HepG2 (cell line): ENCODE measurements at regions not wholly inside any gene's neighbourhood (a gene's known extent, or its start where the extent isn't known, plus 50 kb on each side); places are given as distances from the start of the nearest gene placed in this dataset.

Experiments
- ATAC-seq: fragments of 200-7000 bp; cut with Tn5 transposase; 3 replicates; pipeline ENCODE4 v1.9.1; 2020; ENCODE audit warnings: mild to moderate bottlenecking, moderate library complexity
- BruUV-seq: library from RNA; stranded (reverse); fragments of 400-500 nt; replicated peaks from 2 replicates; lab custom pipeline; 2021; lab: Mats Ljungman, UMichigan
- CTCF ChIA-PET: fragments of 300-600 bp; formaldehyde crosslinking; extraction: SDS; loops from one replicate; lab custom pipeline; 2021; ENCODE audit warnings: low total read pairs, inconsistent platforms, low intra/inter-chr PET ratio; lab: Yijun Ruan, JAX
- POLR2A ChIA-PET: fragments of 350-600 bp; sonication (Branson Sonifier 250); formaldehyde crosslinking; loops from one replicate; lab custom pipeline; 2020; ENCODE audit warnings: antibody characterized with exemption, inconsistent platforms; lab: Yijun Ruan, JAX
- DNase-seq: peaks from one replicate; pipeline ENCODE4 v3.0.0-alpha.2; 2015; ENCODE audit warnings: low spot score
- FAIRE-seq: peaks from 3 replicates; lab custom pipeline; 2011; peaks lifted over from hg19 to GRCh38; lab: Jason Lieb, UNC
- H2AFZ ChIP-seq: one replicate; pipeline ENCODE4 v1.6.1; 2011; ENCODE audit warnings: low read length, inconsistent platforms
- H3K27ac ChIP-seq: fragments of 300-600 bp; 3 replicates; pipeline ENCODE4 v1.8.0; 2011; ENCODE audit warnings: mixed run types, mild to moderate bottlenecking, mixed read lengths, low read length, inconsistent platforms; ENCODE audit not compliant: insufficient read depth; ENCODE audit errors: extremely low read length
- H3K27me3 ChIP-seq, 2 experiments: fragments of 200-600 bp in 1 of 2; 2 replicates in 1 of 2; 3 replicates in 1 of 2; pipeline versions ENCODE4 v1.6.0 to v1.8.0; 2011; ENCODE audit warnings: low read length in 2 of 2, mild to moderate bottlenecking in 2 of 2, moderate library complexity in 2 of 2, inconsistent platforms in 1 of 2; ENCODE audit not compliant: insufficient read depth in 2 of 2, control insufficient read depth in 1 of 2
- H3K36me3 ChIP-seq, 2 experiments: fragments of 200-600 bp in 1 of 2; replicated peaks in 1 of 2; 2 replicates in 1 of 2; 3 replicates in 1 of 2; pipeline versions ENCODE4 v1.5.1 to v1.8.0; 2011; ENCODE audit warnings: low read length in 2 of 2, inconsistent platforms in 1 of 2; ENCODE audit not compliant: insufficient read depth in 2 of 2, control insufficient read depth in 1 of 2
- H3K4me1 ChIP-seq: 2 replicates; pipeline ENCODE4 v1.5.1; 2012; ENCODE audit warnings: low read length, inconsistent platforms; ENCODE audit not compliant: insufficient read depth
- H3K4me2 ChIP-seq: 2 replicates; pipeline ENCODE4 v1.6.0; 2011; ENCODE audit warnings: low read depth, low read length, inconsistent platforms
- H3K4me3 ChIP-seq, 3 experiments: fragments of 200-600 bp in 1 of 3; sonication (generic), shearing (Covaris generic) in 1 of 3; replicated peaks in 1 of 3; 2 replicates each; pipeline ENCODE4 v1.5.1; 2011 to 2016; ENCODE audit warnings: low read length in 3 of 3, inconsistent platforms in 2 of 3, low read depth in 2 of 3, mild to moderate bottlenecking in 2 of 3, control low read depth in 1 of 3, mixed read lengths in 1 of 3; ENCODE audit not compliant: insufficient read depth in 1 of 3
- H3K79me2 ChIP-seq: one replicate; pipeline ENCODE4 v1.6.1; 2011; ENCODE audit warnings: low read length, inconsistent platforms; ENCODE audit not compliant: insufficient read depth
- H3K9ac ChIP-seq: 2 replicates; pipeline ENCODE4 v1.6.0; 2011; ENCODE audit warnings: mild to moderate bottlenecking, low read depth, low read length, inconsistent platforms; ENCODE audit not compliant: insufficient read depth
- H3K9me3 ChIP-seq: 2 replicates; pipeline ENCODE4 v1.5.1; 2012; ENCODE audit warnings: mild to moderate bottlenecking, low read length
- H4K20me1 ChIP-seq: 2 replicates; pipeline ENCODE4 v1.6.0; 2011; ENCODE audit warnings: inconsistent platforms, mild to moderate bottlenecking, low read length, moderate library complexity; ENCODE audit not compliant: insufficient read depth
- FOXO4 ChIP-seq: sonication (generic); formaldehyde crosslinking; conservative IDR thresholded peaks from 2 replicates; pipeline ENCODE4 v1.8.1; 2023; ENCODE audit warnings: missing genetic modification reagents
- IRF1 ChIP-seq: sonication (generic); formaldehyde crosslinking; IDR thresholded peaks from 2 replicates; pipeline ENCODE4 v1.4.0; 2020; ENCODE audit warnings: low read depth, mild to moderate bottlenecking, missing genetic modification reagents
- KDM4B ChIP-seq: sonication (generic); formaldehyde crosslinking; IDR thresholded peaks from 2 replicates; pipeline ENCODE4 v1.4.0; 2020; ENCODE audit warnings: missing genetic modification reagents
- KLF11 ChIP-seq: IDR thresholded peaks from 2 replicates; pipeline ENCODE4 v1.6.1; 2016; ENCODE audit warnings: missing compliant biosample characterization
- LRRFIP1 ChIP-seq: sonication (generic); formaldehyde crosslinking; conservative IDR thresholded peaks from 2 replicates; pipeline ENCODE4 v1.4.0; 2020; ENCODE audit warnings: missing genetic modification reagents
- NPAS2 ChIP-seq: sonication (generic); formaldehyde crosslinking; IDR thresholded peaks from 2 replicates; pipeline ENCODE4 v1.8.0; 2022; ENCODE audit warnings: mild to moderate bottlenecking, missing genetic modification reagents, borderline replicate concordance
- NR0B2 ChIP-seq: sonication (generic); formaldehyde crosslinking; IDR thresholded peaks from 2 replicates; pipeline ENCODE4 v1.4.0; 2020; ENCODE audit warnings: mild to moderate bottlenecking, missing genetic modification reagents
- POLR2AphosphoS2 ChIP-seq: IDR thresholded peaks from 2 replicates; pipeline ENCODE4 v1.6.1; 2011; ENCODE audit warnings: low read depth, low read length, improper control_type of control experiment
- SMYD3 ChIP-seq: sonication (generic); formaldehyde crosslinking; IDR thresholded peaks from 2 replicates; pipeline ENCODE4 v1.8.1; 2023; ENCODE audit warnings: mild to moderate bottlenecking, missing genetic modification reagents
- THAP11 ChIP-seq: IDR thresholded peaks from 2 replicates; pipeline ENCODE4 v1.6.1; 2016; ENCODE audit warnings: missing biosample characterization, missing genetic modification reagents
- WIZ ChIP-seq: sonication (generic); formaldehyde crosslinking; IDR thresholded peaks from 2 replicates; pipeline ENCODE4 v1.5.1; 2020; ENCODE audit warnings: mild to moderate bottlenecking, missing genetic modification reagents
- ZMYM2 ChIP-seq: sonication (generic); formaldehyde crosslinking; IDR thresholded peaks from 2 replicates; pipeline ENCODE4 v1.8.0; 2022; ENCODE audit warnings: mild to moderate bottlenecking, missing genetic modification reagents
- ZNF329 ChIP-seq: sonication (generic); formaldehyde crosslinking; IDR thresholded peaks from 2 replicates; pipeline ENCODE4 v1.9.0; 2021; ENCODE audit warnings: low read depth, mild to moderate bottlenecking, missing genetic modification reagents
- ZNF33A ChIP-seq: sonication (generic); formaldehyde crosslinking; IDR thresholded peaks from 2 replicates; pipeline ENCODE4 v1.5.1; 2020; ENCODE audit warnings: missing genetic modification reagents, mild to moderate bottlenecking, moderate library complexity, borderline replicate concordance
- ZNF468 ChIP-seq: sonication (generic); formaldehyde crosslinking; IDR thresholded peaks from 2 replicates; pipeline ENCODE4 v1.8.0; 2022; ENCODE audit warnings: mild to moderate bottlenecking, moderate library complexity, missing genetic modification reagents
- ZNF570 ChIP-seq: sonication (generic); formaldehyde crosslinking; IDR thresholded peaks from 2 replicates; pipeline ENCODE4 v1.4.0; 2020; ENCODE audit warnings: mild to moderate bottlenecking, missing genetic modification reagents, borderline replicate concordance
- WGBS: methylation state at CpG from one replicate; pipeline ENCODE4 v1.1.6; 2017; ENCODE audit warnings: low lambda C conversion rate; 5-methylcytosine and 5-hydroxymethylcytosine counted together
- in situ Hi-C: cut with HindIII; loops from 2 replicates; pipeline ENCODE4 v1.10.0; 2017; ENCODE audit warnings: low pct_unique_long_range_greater_than_20kb; ENCODE audit not compliant: extremely low pct_ligation_motif_present
- intact Hi-C: fragments of 100-400 bp; cut with micrococcal nuclease; formaldehyde crosslinking; loops from one replicate; pipeline ENCODE4 v1.10.0; 2022; ENCODE audit not compliant: unreplicated experiment

- TF ChIP-seq NR0B2 (CRISPR knock-in tag) (no peak), ZNF570 (CRISPR knock-in tag) (no peak), IRF1 (CRISPR knock-in tag) (no peak), KDM4B (no peak), POLR2AphosphoS2 (no peak)
These were observed 323.2 kb downstream of the LRRIQ3 start (continued) for GRCh38 chr1:73874806-73875205.

- Histone ChIP-seq H3K4me2 (no peak overlapping the region), H3K9ac (no peak overlapping the region), H3K27ac (no peak overlapping the region), H3K4me3 (no peak overlapping the region), H2AFZ (no peak overlapping the region), H3K36me3 (no peaks in the 10 kb centered on the region), H4K20me1 (no peaks in the 10 kb centered on the region), H3K27me3 (no peaks in the 10 kb centered on the region), H3K4me1 (no peaks in the 10 kb centered on the region), H3K79me2 (no peaks in the 10 kb centered on the region), H3K9me3 (peaks cover 26% of the 10 kb centered on the region)
- 8% methylated on average over 2 of the region's 2 CpGs for WGBS
- POLR2A ChIA-PET: no interaction called here
- in situ Hi-C loops (no loop called here), intact Hi-C loops (no loop called here)
- no peak for FAIRE-seq
- ATAC-seq: no peak
- no TSS peak for BruUV-seq
- CTCF ChIA-PET: no interaction called here
- DNase-seq: no peak
- TF ChIP-seq NPAS2 (CRISPR knock-in tag): no peak
- no peak for TF ChIP-seq WIZ (CRISPR knock-in tag)
- no peak for TF ChIP-seq KLF11
- TF ChIP-seq THAP11 (CRISPR knock-in tag): no peak
- no peak for TF ChIP-seq ZNF468 (CRISPR knock-in tag)
- TF ChIP-seq ZMYM2: no peak
- no peak for TF ChIP-seq FOXO4 (CRISPR knock-in tag)
- no peak for TF ChIP-seq LRRFIP1 (CRISPR knock-in tag)
- TF ChIP-seq ZNF33A (CRISPR knock-in tag): no peak
- no peak for TF ChIP-seq SMYD3 (CRISPR knock-in tag)
- TF ChIP-seq ZNF329: no peak
These were observed 329.1 kb downstream of the LRRIQ3 start for GRCh38 chr1:73868810-73869336.
